CD8-positive, alpha-beta memory T cell (primary cell): ENCODE measurements at regions not wholly inside any gene's neighbourhood (a gene's known extent, or its start where the extent isn't known, plus 50 kb on each side); places are given as distances from the start of the nearest gene placed in this dataset.
"Not testable (repeated sequence)": the region's sequence is repeated elsewhere in the genome, so short reads cannot be mapped to it uniquely, and the experiment has no call there.

ENCODE experiments used
- CTCF ChIA-PET: fragments of 350-600 bp; sonication (Branson Sonifier 250); formaldehyde crosslinking; loops from one replicate; lab custom pipeline; 2021; ENCODE audit warnings: antibody characterized with exemption; lab: Charles Lee
- POLR2A ChIA-PET: fragments of 350-600 bp; sonication (Branson Sonifier 250); formaldehyde crosslinking; loops from one replicate; lab custom pipeline; 2021; ENCODE audit warnings: antibody characterized with exemption; lab: Charles Lee
- DNase-seq, 5 donors: peaks; one replicate each; pipeline versions ENCODE4 v3.0.0 to v3.0.0-alpha.2; 2020 to 2022; ENCODE audit warnings: mixed read lengths in 1 of 5
- H3K27ac ChIP-seq: one replicate; pipeline ENCODE4 v1.7.0; 2013; ENCODE audit warnings: low read depth, mild to moderate bottlenecking, low read length, moderate library complexity
- H3K27me3 ChIP-seq: 2 replicates; pipeline ENCODE4 v1.7.0; 2013; ENCODE audit warnings: low read length, mild to moderate bottlenecking; ENCODE audit not compliant: insufficient read depth, poor library complexity, severe bottlenecking
- H3K36me3 ChIP-seq: 2 replicates; pipeline ENCODE4 v1.7.0; 2013; ENCODE audit warnings: mild to moderate bottlenecking, low read length, moderate library complexity; ENCODE audit not compliant: insufficient read depth
- H3K4me1 ChIP-seq: 2 replicates; pipeline ENCODE4 v1.7.0; 2013; ENCODE audit warnings: mild to moderate bottlenecking, low read length, moderate library complexity; ENCODE audit not compliant: insufficient read depth
- H3K4me3 ChIP-seq: 2 replicates; pipeline ENCODE4 v1.7.0; 2013; ENCODE audit warnings: mild to moderate bottlenecking, low read length
- H3K9me3 ChIP-seq: 2 replicates; pipeline ENCODE4 v1.7.0; 2013; ENCODE audit warnings: mild to moderate bottlenecking, low read length
- H3K27ac Mint-ChIP-seq, 8 donors: one replicate each; pipeline ENCODE4 v1.8.0; 2020 to 2021; ENCODE audit warnings: mixed read lengths in 8 of 8, mild to moderate bottlenecking in 6 of 8, inconsistent platforms in 3 of 8, moderate library complexity in 3 of 8
- H3K27me3 Mint-ChIP-seq, 2 donors: one replicate each; pipeline ENCODE4 v1.8.0; 2020 to 2021; ENCODE audit warnings: mixed read lengths in 2 of 2, mild to moderate bottlenecking in 1 of 2, moderate library complexity in 1 of 2
- H3K36me3 Mint-ChIP-seq, 3 donors: one replicate each; pipeline ENCODE4 v1.8.0; 2020 to 2021; ENCODE audit warnings: mixed read lengths in 3 of 3, inconsistent platforms in 1 of 3, mild to moderate bottlenecking in 1 of 3
- H3K4me1 Mint-ChIP-seq, 3 donors: one replicate each; pipeline ENCODE4 v1.8.0; 2020 to 2021; ENCODE audit warnings: mixed read lengths in 3 of 3, inconsistent platforms in 1 of 3, mild to moderate bottlenecking in 1 of 3
- H3K4me3 Mint-ChIP-seq, 7 donors: one replicate each; pipeline ENCODE4 v1.8.0; 2020 to 2021; ENCODE audit warnings: mixed read lengths in 7 of 7, mild to moderate bottlenecking in 6 of 7, moderate library complexity in 4 of 7, inconsistent platforms in 2 of 7
- H3K9me3 Mint-ChIP-seq, 5 donors: one replicate each; pipeline ENCODE4 v1.8.0; 2020 to 2022; ENCODE audit warnings: mixed read lengths in 5 of 5, mild to moderate bottlenecking in 3 of 5, moderate library complexity in 2 of 5, inconsistent platforms in 1 of 5

GRCh38 chr5:27095761-27096160 is 57.4 kb upstream of the CDH9 start:
- H3K9me3 Mint-ChIP-seq = peaks cover 0 to 19% (median 7%) of the 10 kb centered on the region in 5 donors
- H3K9me3 ChIP-seq, CTCF ChIA-PET, H3K27me3 Mint-ChIP-seq, H3K27ac ChIP-seq, DNase-seq, H3K4me3 ChIP-seq, H3K27ac Mint-ChIP-seq, POLR2A ChIA-PET, H3K4me1 ChIP-seq, H3K4me3 Mint-ChIP-seq, H3K36me3 Mint-ChIP-seq, H3K36me3 ChIP-seq, H3K27me3 ChIP-seq, H3K4me1 Mint-ChIP-seq: not testable (repeated sequence)

- ChIA-PET CTCF (no interaction called here), POLR2A (no interaction called here)
- no peaks in the 10 kb centered on the region for H3K27me3 Mint-ChIP-seq
- Histone ChIP-seq H3K4me1 (no peaks in the 10 kb centered on the region), H3K36me3 (no peaks in the 10 kb centered on the region), H3K27ac (no peak overlapping the region), H3K4me3 (no peak overlapping the region), H3K9me3 (no peaks in the 10 kb centered on the region), H3K27me3 (no peaks in the 10 kb centered on the region)
- H3K4me3 Mint-ChIP-seq = no peak overlapping the region
- no peak for DNase-seq
- H3K27ac Mint-ChIP-seq = no peak overlapping the region
- H3K9me3 Mint-ChIP-seq = peaks cover 0 to 21% (median 8%) of the 10 kb centered on the region in 5 donors
- no peaks in the 10 kb centered on the region for H3K4me1 Mint-ChIP-seq
- H3K36me3 Mint-ChIP-seq = no peaks in the 10 kb centered on the region
These were observed 54.9 kb upstream of the CDH9 start for GRCh38 chr5:27093279-27093678.

- Mint-ChIP-seq H3K4me3 (no peak overlapping the region), H3K9me3 (peaks cover 0 to 14% (median 6%) of the 10 kb centered on the region in 5 donors), H3K4me1 (no peaks in the 10 kb centered on the region), H3K27me3 (no peaks in the 10 kb centered on the region), H3K36me3 (no peaks in the 10 kb centered on the region), H3K27ac (no peak overlapping the region)
- no peaks in the 10 kb centered on the region for H3K27me3 ChIP-seq
- H3K4me1 ChIP-seq = no peaks in the 10 kb centered on the region
- CTCF ChIA-PET = no interaction called here
- no peak for DNase-seq
- H3K4me3 ChIP-seq = no peak overlapping the region
- POLR2A ChIA-PET = no interaction called here
- H3K9me3 ChIP-seq = no peaks in the 10 kb centered on the region
- H3K27ac ChIP-seq = no peak overlapping the region
- H3K36me3 ChIP-seq = no peaks in the 10 kb centered on the region
These were observed 53.5 kb upstream of the CDH9 start for GRCh38 chr5:27091858-27092257.

GRCh38 chr5:27088822-27089221 is 50.4 kb upstream of the CDH9 start:
- peaks cover 0 to 24% (median 11%) of the 10 kb centered on the region in 5 donors for H3K9me3 Mint-ChIP-seq
- H3K27me3 Mint-ChIP-seq, H3K36me3 ChIP-seq, H3K27ac Mint-ChIP-seq, DNase-seq, H3K36me3 Mint-ChIP-seq, H3K4me1 Mint-ChIP-seq, H3K27ac ChIP-seq, H3K4me3 ChIP-seq, CTCF ChIA-PET, POLR2A ChIA-PET, H3K4me1 ChIP-seq, H3K9me3 ChIP-seq, H3K4me3 Mint-ChIP-seq, H3K27me3 ChIP-seq: not testable (repeated sequence)
